Central memory CD8-positive, alpha-beta T cell (primary cell): ENCODE measurements at regions not wholly inside any gene's neighbourhood (a gene's known extent, or its start where the extent isn't known, plus 50 kb on each side); places are given as distances from the start of the nearest gene placed in this dataset.

Experiments
- ATAC-seq: fragments of 150-1000 bp; cut with Tn5 transposase; replicated peaks from 2 replicates; pipeline ENCODE4 v1.10.0; 2022; ENCODE audit warnings: mild to moderate bottlenecking, moderate FRiP score, moderate number of reproducible peaks; ENCODE audit not compliant: poor library complexity, severe bottlenecking; ENCODE audit errors: extremely low read depth
- DNase-seq, 2 donors: peaks; one replicate each; pipeline ENCODE4 v3.0.0; 2021; ENCODE audit warnings: low spot score in 2 of 2
- H3K27ac Mint-ChIP-seq: one replicate; pipeline ENCODE4 v1.8.0; 2022; ENCODE audit warnings: low read depth, mild to moderate bottlenecking, moderate library complexity, mixed read lengths
- H3K27me3 Mint-ChIP-seq: one replicate; pipeline ENCODE4 v1.8.0; 2022; ENCODE audit warnings: mixed read lengths
- H3K36me3 Mint-ChIP-seq: one replicate; pipeline ENCODE4 v1.8.0; 2022; ENCODE audit warnings: mild to moderate bottlenecking, moderate library complexity, mixed read lengths; ENCODE audit not compliant: insufficient read depth
- H3K4me1 Mint-ChIP-seq: one replicate; pipeline ENCODE4 v1.8.0; 2022; ENCODE audit warnings: mixed read lengths
- H3K4me3 Mint-ChIP-seq: one replicate; pipeline ENCODE4 v1.8.0; 2022; ENCODE audit warnings: mild to moderate bottlenecking, moderate library complexity, mixed read lengths
- H3K9me3 Mint-ChIP-seq: one replicate; pipeline ENCODE4 v1.8.0; 2022; ENCODE audit warnings: mixed read lengths

GRCh38 chr6:42512579-42512978 is 51.2 kb upstream of the UBR2 start:
- ATAC-seq (no peak), DNase-seq (no peak)
- Mint-ChIP-seq H3K4me3 (no peak overlapping the region), H3K36me3 (no peaks in the 10 kb centered on the region), H3K9me3 (no peaks in the 10 kb centered on the region), H3K27me3 (no peaks in the 10 kb centered on the region), H3K4me1 (no peaks in the 10 kb centered on the region), H3K27ac (no peak overlapping the region)

GRCh38 chr6:42511803-42512422 is 51.9 kb upstream of the UBR2 start:
- H3K27ac Mint-ChIP-seq = no peak overlapping the region
- no peaks in the 10 kb centered on the region for H3K36me3 Mint-ChIP-seq
- ATAC-seq (no peak), DNase-seq (no peak)
- H3K27me3 Mint-ChIP-seq = no peaks in the 10 kb centered on the region
- no peaks in the 10 kb centered on the region for H3K4me1 Mint-ChIP-seq
- H3K9me3 Mint-ChIP-seq = no peaks in the 10 kb centered on the region
- no peak overlapping the region for H3K4me3 Mint-ChIP-seq

- Mint-ChIP-seq H3K27ac (no peak overlapping the region), H3K27me3 (no peaks in the 10 kb centered on the region), H3K4me3 (no peak overlapping the region), H3K4me1 (no peaks in the 10 kb centered on the region), H3K36me3 (no peaks in the 10 kb centered on the region), H3K9me3 (no peaks in the 10 kb centered on the region)
- no peak for DNase-seq
- ATAC-seq = no peak
Observed at GRCh38 chr6:42510795-42511194, 53.0 kb upstream of the UBR2 start.

DNA sequence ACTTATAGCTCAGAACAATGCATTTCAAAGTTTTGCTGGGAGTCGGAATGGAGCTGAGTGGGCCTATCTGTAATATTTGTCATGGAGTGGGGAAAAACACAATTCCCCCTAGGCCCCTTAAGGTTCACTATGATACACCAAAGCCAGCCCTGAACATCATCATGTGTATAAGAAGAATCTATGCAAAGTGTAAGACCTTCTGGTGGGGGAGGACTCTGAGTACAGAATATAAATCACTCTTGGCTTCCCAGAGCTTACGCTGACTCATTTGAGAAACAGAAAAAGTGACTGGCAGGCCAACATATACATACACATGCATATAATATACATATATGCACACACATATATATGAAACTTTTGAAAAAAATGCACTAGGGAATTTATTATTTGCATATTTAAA is 54.1 kb upstream of the UBR2 start:
- Mint-ChIP-seq H3K9me3 (no peaks in the 10 kb centered on the region), H3K36me3 (no peaks in the 10 kb centered on the region), H3K4me3 (no peak overlapping the region), H3K27me3 (no peaks in the 10 kb centered on the region), H3K27ac (no peak overlapping the region), H3K4me1 (no peaks in the 10 kb centered on the region)
- ATAC-seq (no peak), DNase-seq (no peak)

DNA sequence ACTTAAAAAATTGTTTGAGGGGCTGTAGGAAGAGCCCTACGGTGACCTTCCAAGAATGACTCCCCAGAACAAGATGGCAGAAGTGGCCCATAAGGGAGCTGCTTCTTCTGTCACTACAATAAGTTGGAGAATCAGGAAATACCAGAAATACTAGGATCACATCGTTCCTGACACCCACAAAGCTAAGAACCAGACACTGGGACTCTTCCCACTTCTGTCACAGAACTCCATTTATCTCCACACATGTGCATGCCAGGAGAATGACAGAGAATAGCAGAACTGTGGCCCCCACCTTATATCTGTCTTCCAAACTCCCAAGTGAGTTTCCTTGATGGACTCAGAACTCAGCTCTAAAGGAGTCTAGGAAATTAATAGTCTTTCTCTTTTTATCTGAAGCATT is 54.6 kb upstream of the UBR2 start:
- no peak for DNase-seq
- no peak for ATAC-seq
- Mint-ChIP-seq H3K4me1 (no peaks in the 10 kb centered on the region), H3K36me3 (no peaks in the 10 kb centered on the region), H3K27me3 (no peaks in the 10 kb centered on the region), H3K27ac (no peak overlapping the region), H3K4me3 (no peak overlapping the region), H3K9me3 (no peaks in the 10 kb centered on the region)

DNA sequence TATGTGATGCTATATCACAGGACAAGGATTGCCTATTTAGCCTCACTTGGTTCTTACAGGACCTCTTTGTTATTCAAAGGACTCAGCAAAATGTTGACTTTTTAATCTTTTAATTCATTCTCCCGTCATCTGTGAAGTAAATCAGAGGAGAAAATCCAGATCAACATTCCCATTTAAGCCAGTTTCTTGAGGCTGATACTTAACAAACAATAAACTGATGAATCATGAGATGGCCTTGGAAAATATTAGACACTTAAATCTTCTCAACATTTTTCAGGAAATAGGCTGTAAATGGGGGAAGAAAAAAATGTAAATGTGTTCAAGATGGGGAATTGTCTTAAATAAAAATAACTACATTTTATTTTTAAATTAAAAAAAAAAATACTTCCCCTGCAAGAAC is 55.9 kb upstream of the UBR2 start:
- H3K27me3 Mint-ChIP-seq = no peaks in the 10 kb centered on the region
- no peak for DNase-seq
- H3K27ac Mint-ChIP-seq = no peak overlapping the region
- no peaks in the 10 kb centered on the region for H3K36me3 Mint-ChIP-seq
- ATAC-seq = no peak
- no peaks in the 10 kb centered on the region for H3K4me1 Mint-ChIP-seq
- no peaks in the 10 kb centered on the region for H3K9me3 Mint-ChIP-seq
- H3K4me3 Mint-ChIP-seq = no peak overlapping the region

DNA sequence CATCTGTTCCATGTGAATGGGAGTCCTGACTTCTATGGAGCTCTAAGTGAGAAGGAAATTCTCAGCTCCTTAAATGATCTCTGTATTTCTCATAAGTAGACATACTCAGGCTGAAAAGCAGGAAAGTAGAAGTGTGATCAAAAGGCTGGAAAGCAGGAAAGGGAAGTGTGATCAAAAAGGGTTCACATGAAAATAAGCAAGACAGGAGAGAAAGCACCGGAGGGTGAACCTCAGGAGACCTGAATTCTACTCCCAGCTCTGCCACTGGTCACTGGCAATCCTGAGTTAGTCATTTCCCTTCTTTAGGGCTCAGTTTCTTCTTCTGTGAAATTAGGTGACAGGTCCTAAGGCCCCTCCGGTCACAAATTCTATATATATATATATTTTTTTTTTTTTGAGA is 55.5 kb upstream of the TRERF1 start:
- no peaks in the 10 kb centered on the region for H3K27me3 Mint-ChIP-seq
- no peak overlapping the region for H3K27ac Mint-ChIP-seq
- H3K36me3 Mint-ChIP-seq = no peaks in the 10 kb centered on the region
- H3K9me3 Mint-ChIP-seq = no peaks in the 10 kb centered on the region
- no peak overlapping the region for H3K4me3 Mint-ChIP-seq
- ATAC-seq = no peak
- no peaks in the 10 kb centered on the region for H3K4me1 Mint-ChIP-seq
- no peak for DNase-seq

DNA sequence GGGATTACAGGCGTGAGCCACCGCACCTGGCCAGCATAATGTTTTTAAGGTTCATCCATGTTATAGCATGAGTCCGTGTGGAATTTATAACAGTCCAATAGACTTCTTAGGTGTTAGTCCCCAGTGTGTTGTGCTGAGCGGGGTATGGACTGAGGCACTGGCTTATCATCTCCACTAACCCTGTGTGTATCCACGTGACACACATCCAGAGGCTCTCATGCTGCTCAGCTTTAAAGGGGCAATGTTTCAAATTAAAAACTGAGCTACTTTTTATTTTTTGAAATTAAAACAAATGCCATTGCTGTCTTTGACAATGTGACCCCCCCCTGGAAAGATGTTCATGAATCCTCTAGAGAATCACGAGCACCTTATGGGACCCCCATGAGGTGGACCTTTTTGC is 54.3 kb upstream of the TRERF1 start:
- H3K9me3 Mint-ChIP-seq = no peaks in the 10 kb centered on the region
- H3K27ac Mint-ChIP-seq = no peak overlapping the region
- H3K4me1 Mint-ChIP-seq = no peaks in the 10 kb centered on the region
- DNase-seq (no peak), ATAC-seq (no peak)
- H3K36me3 Mint-ChIP-seq = no peaks in the 10 kb centered on the region
- no peak overlapping the region for H3K4me3 Mint-ChIP-seq
- H3K27me3 Mint-ChIP-seq = no peaks in the 10 kb centered on the region

DNA sequence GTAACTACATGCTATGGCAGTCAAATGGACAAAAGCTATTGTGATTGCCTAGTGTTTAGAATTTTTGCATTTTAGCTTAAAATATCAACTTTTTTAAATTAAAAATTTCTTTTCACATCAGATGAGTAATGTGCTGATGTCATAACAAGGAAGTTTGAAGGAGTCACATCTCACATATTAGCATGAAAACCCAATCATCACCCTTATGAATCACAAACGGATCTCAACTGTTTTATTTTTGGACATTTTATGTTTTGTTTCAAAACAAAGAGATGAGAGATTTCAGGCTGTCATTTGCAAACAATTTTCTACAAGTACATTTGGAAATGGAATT is 53.6 kb upstream of the TRERF1 start:
- DNase-seq (no peak), ATAC-seq (no peak)
- Mint-ChIP-seq H3K4me3 (no peak overlapping the region), H3K27ac (no peak overlapping the region), H3K36me3 (no peaks in the 10 kb centered on the region), H3K4me1 (no peaks in the 10 kb centered on the region), H3K27me3 (no peaks in the 10 kb centered on the region), H3K9me3 (no peaks in the 10 kb centered on the region)

DNA sequence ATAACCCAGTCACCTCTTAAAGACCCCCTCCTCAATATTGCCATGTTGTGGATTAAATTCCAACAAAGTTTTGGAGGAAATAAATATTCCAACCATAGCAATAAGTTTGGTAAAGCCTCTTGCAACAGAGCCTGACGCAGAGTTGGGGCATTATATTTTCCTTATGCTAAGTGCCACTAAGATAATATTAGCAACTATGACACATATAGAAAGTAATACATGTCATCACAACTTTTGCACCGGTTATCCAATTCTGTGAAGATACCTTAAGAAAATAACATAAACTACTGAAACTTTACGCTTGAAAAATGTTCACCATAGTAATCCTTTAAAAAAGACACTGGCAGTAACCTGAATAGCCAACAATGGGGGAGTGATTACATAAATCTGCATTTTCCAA is 52.2 kb upstream of the TRERF1 start:
- DNase-seq (no peak), ATAC-seq (no peak)
- H3K4me1 Mint-ChIP-seq = no peaks in the 10 kb centered on the region
- H3K27me3 Mint-ChIP-seq = no peaks in the 10 kb centered on the region
- H3K36me3 Mint-ChIP-seq = no peaks in the 10 kb centered on the region
- no peak overlapping the region for H3K4me3 Mint-ChIP-seq
- H3K27ac Mint-ChIP-seq = no peak overlapping the region
- H3K9me3 Mint-ChIP-seq = no peaks in the 10 kb centered on the region

DNA sequence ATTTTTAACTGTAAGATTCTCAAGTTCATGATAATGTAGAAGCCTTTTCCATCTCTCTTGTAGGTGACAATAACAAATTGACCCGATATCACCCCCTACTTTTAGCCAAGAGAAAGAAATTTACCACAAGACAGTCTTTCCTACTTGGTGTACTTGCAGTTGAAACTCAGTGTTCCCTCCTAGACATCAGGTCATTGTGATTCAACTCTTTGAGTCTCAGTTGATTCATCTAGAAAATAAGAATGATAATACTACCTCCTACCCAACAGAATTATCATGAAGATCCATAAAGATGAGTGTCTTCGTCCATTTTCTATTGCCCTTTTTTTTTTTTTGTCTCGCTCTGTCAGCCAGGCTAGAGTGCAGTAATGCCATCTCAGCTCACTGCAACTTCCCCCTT is 51.3 kb upstream of the TRERF1 start:
- Mint-ChIP-seq H3K4me1 (no peaks in the 10 kb centered on the region), H3K4me3 (no peak overlapping the region), H3K9me3 (no peaks in the 10 kb centered on the region), H3K27ac (no peak overlapping the region), H3K36me3 (no peaks in the 10 kb centered on the region), H3K27me3 (no peaks in the 10 kb centered on the region)
- DNase-seq (no peak), ATAC-seq (no peak)

DNA sequence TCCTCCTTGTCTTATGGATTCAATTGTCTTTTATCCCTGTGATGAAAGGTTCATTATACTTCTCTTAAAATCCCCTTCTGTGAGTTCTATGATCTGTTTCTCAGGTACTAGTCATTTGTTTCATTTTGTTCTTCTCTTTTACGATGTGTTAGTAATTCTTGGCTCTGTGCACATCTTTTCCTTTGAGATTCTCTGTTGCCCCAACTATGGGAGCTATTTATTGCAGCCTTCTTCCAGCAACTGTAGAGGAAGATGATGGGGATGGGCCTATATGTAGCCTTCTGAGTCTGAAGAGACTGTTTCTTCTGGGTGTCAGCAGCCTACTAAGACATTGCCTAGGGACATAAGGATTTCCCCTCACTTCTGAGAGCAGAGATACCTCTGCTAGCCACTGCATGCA is 50.4 kb upstream of the TRERF1 start:
- no peak for ATAC-seq
- DNase-seq = no peak
- H3K27me3 Mint-ChIP-seq = no peaks in the 10 kb centered on the region
- no peaks in the 10 kb centered on the region for H3K9me3 Mint-ChIP-seq
- no peaks in the 10 kb centered on the region for H3K4me1 Mint-ChIP-seq
- no peak overlapping the region for H3K4me3 Mint-ChIP-seq
- peak overlapping the region; percentile 0 for H3K27ac Mint-ChIP-seq
- H3K36me3 Mint-ChIP-seq = no peaks in the 10 kb centered on the region
